BLaER1 (cell line): ENCODE measurements at regions not wholly inside any gene's neighbourhood (a gene's known extent, or its start where the extent isn't known, plus 50 kb on each side); places are given as distances from the start of the nearest gene placed in this dataset.

Experiments used
- H3K27ac ChIP-seq: shearing (Covaris generic); formaldehyde crosslinking; 2 replicates; pipeline ENCODE4 v1.8.1; 2022
- H3K27me3 ChIP-seq: shearing (Covaris generic); formaldehyde crosslinking; 2 replicates; pipeline ENCODE4 v1.8.1; 2022
- H3K36me3 ChIP-seq: shearing (Covaris generic); formaldehyde crosslinking; 2 replicates; pipeline ENCODE4 v1.8.1; 2022
- H3K4me1 ChIP-seq: shearing (Covaris generic); formaldehyde crosslinking; 2 replicates; pipeline ENCODE4 v1.8.1; 2022
- H3K4me2 ChIP-seq: shearing (Covaris generic); formaldehyde crosslinking; 2 replicates; pipeline ENCODE4 v1.8.1; 2022
- H3K4me3 ChIP-seq: shearing (Covaris generic); formaldehyde crosslinking; 2 replicates; pipeline ENCODE4 v1.8.1; 2022
- H3K9ac ChIP-seq: shearing (Covaris generic); formaldehyde crosslinking; 2 replicates; pipeline ENCODE4 v1.8.1; 2022
- H3K9me3 ChIP-seq: shearing (Covaris generic); formaldehyde crosslinking; 2 replicates; pipeline ENCODE4 v1.8.1; 2022
- H4K20me1 ChIP-seq: shearing (Covaris generic); formaldehyde crosslinking; 2 replicates; pipeline ENCODE4 v1.8.1; 2022
- Cebpa-rat ChIP-seq: shearing (Covaris generic); IDR thresholded peaks from 2 replicates; pipeline ENCODE4 v1.8.1; 2022

- no peaks in the 10 kb centered on the region for H3K27me3 ChIP-seq
- H3K27ac ChIP-seq: no peak overlapping the region
- no peaks in the 10 kb centered on the region for H3K9me3 ChIP-seq
- no peak overlapping the region for H3K4me3 ChIP-seq
- no peaks in the 10 kb centered on the region for H3K4me1 ChIP-seq
- no peak overlapping the region for H3K9ac ChIP-seq
- no peaks in the 10 kb centered on the region for H3K36me3 ChIP-seq
- no peaks in the 10 kb centered on the region for H4K20me1 ChIP-seq
- no peak overlapping the region for H3K4me2 ChIP-seq
- no peak for TF ChIP-seq Cebpa-rat
Observed at GRCh38 chr1:17946434-17946833, 161.2 kb upstream of the IGSF21 start.

DNA sequence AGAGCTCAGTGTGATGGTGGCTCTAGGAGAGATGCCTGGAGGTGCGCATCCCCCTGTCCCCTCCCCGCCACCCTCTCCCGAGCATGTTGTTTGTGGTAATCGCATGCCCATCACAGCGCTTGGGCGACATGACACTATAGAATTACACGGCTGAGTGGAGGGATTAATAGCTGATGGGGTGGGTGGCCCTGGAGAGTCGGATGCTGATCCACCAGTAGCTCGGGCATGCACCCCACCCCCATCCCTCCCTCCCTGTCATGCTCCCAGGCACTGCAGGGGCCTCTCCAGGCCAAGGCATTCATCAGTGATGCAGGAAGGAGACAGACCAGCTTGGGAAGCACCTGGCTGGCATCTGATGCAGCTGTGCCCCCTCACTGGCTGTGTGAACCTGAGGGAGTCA, 159.0 kb upstream of the IGSF21 start:
- Histone ChIP-seq H4K20me1 (no peaks in the 10 kb centered on the region), H3K27me3 (no peaks in the 10 kb centered on the region), H3K36me3 (no peaks in the 10 kb centered on the region), H3K9me3 (no peaks in the 10 kb centered on the region), H3K4me2 (no peak overlapping the region), H3K27ac (no peak overlapping the region), H3K4me3 (no peak overlapping the region), H3K4me1 (no peaks in the 10 kb centered on the region), H3K9ac (no peak overlapping the region)
- no peak for TF ChIP-seq Cebpa-rat

DNA sequence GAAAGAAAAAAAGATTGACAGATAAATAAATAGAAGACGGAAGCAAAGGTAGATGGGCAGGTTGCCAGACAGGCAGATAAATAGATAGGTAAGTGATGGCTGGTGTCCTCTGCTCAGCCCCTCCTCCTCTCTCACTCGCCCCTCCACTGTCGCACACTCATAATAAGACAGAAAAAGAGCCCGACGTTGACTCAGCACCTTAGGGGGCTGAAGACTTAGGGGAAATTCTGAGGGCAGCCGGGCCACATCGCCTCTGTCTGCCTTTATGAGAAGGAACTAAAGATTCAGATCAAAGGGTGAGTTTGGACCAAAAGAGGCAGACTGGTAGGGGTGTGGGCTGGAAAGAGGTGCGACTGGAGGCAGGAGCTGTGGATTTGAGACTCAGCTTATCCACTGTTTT, 158.1 kb upstream of the IGSF21 start:
- no peak for TF ChIP-seq Cebpa-rat
- H4K20me1 ChIP-seq: no peaks in the 10 kb centered on the region
- no peak overlapping the region for H3K4me2 ChIP-seq
- H3K4me3 ChIP-seq: no peak overlapping the region
- no peaks in the 10 kb centered on the region for H3K27me3 ChIP-seq
- H3K27ac ChIP-seq: no peak overlapping the region
- no peaks in the 10 kb centered on the region for H3K4me1 ChIP-seq
- H3K9ac ChIP-seq: no peak overlapping the region
- H3K36me3 ChIP-seq: no peaks in the 10 kb centered on the region
- H3K9me3 ChIP-seq: no peaks in the 10 kb centered on the region

- no peaks in the 10 kb centered on the region for H3K36me3 ChIP-seq
- H3K9ac ChIP-seq: no peak overlapping the region
- TF ChIP-seq Cebpa-rat: no peak
- H3K27me3 ChIP-seq: no peaks in the 10 kb centered on the region
- no peaks in the 10 kb centered on the region for H3K9me3 ChIP-seq
- peaks cover 7% of the 10 kb centered on the region for H3K4me1 ChIP-seq
- H4K20me1 ChIP-seq: no peaks in the 10 kb centered on the region
- H3K27ac ChIP-seq: no peak overlapping the region
- no peak overlapping the region for H3K4me2 ChIP-seq
- H3K4me3 ChIP-seq: no peak overlapping the region
Observed at GRCh38 chr1:17950728-17951127, 156.9 kb upstream of the IGSF21 start.

DNA sequence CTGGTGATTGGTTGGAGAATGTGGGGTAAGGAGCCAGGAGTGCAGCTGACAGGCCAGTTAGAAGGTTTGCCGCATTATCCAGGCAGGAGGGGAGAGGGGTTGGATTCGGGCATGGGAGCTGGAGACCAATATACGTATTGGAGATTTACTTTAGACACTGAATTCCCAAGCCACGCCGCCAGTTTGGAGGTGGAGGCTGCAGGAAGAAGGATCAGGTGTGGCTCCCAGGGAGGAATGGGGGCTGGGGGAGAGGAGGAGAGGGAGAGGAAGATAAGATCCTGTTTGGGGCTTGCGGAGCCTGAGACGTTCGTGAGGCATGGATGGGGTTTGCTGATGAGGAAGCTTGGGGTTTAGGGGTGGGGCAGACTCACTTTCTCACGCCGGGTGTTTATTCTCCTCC, 155.1 kb upstream of the IGSF21 start:
- Histone ChIP-seq H3K36me3 (no peaks in the 10 kb centered on the region), H3K4me1 (peaks cover 15% of the 10 kb centered on the region), H3K4me3 (no peak overlapping the region), H4K20me1 (no peaks in the 10 kb centered on the region), H3K27me3 (no peaks in the 10 kb centered on the region), H3K9ac (no peak overlapping the region), H3K27ac (no peak overlapping the region), H3K9me3 (no peaks in the 10 kb centered on the region), H3K4me2 (no peak overlapping the region)
- no peak for TF ChIP-seq Cebpa-rat

DNA sequence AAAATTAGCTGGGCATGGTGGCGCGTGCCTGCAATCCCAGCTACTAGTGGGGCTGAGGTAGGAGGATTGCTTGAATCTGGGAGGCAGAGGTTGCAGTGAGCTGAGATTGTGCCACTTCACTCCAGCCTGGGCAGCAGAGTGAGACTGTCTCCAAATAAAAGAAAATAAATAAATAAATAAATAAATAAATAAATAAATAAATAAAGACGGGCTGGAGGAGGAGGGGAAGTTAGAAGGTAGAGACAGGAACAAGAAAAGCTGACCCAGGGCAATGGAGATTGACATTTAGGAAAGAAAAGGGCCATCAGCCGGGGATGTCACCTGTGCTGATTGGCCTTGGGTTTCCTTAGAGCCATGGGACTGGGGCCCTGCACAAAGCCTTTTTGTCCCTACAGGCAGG, 153.7 kb upstream of the IGSF21 start:
- no peaks in the 10 kb centered on the region for H4K20me1 ChIP-seq
- no peaks in the 10 kb centered on the region for H3K27me3 ChIP-seq
- H3K9me3 ChIP-seq: no peaks in the 10 kb centered on the region
- no peak for TF ChIP-seq Cebpa-rat
- H3K36me3 ChIP-seq: no peaks in the 10 kb centered on the region
- H3K4me3 ChIP-seq: no peak overlapping the region
- H3K27ac ChIP-seq: no peak overlapping the region
- no peak overlapping the region for H3K9ac ChIP-seq
- peaks cover 29% of the 10 kb centered on the region for H3K4me1 ChIP-seq
- H3K4me2 ChIP-seq: no peak overlapping the region

- Histone ChIP-seq H3K4me1 (peaks cover 36% of the 10 kb centered on the region), H4K20me1 (no peaks in the 10 kb centered on the region), H3K27ac (peak overlapping the region; percentile 48; the same call in 1 of the 2 replicates), H3K9me3 (no peaks in the 10 kb centered on the region), H3K27me3 (no peaks in the 10 kb centered on the region), H3K36me3 (no peaks in the 10 kb centered on the region), H3K9ac (no peak overlapping the region), H3K4me2 (peak overlapping the region; percentile 50), H3K4me3 (no peak overlapping the region)
- no peak for TF ChIP-seq Cebpa-rat
Observed at GRCh38 chr1:17955302-17956285, 152.0 kb upstream of the IGSF21 start.

DNA sequence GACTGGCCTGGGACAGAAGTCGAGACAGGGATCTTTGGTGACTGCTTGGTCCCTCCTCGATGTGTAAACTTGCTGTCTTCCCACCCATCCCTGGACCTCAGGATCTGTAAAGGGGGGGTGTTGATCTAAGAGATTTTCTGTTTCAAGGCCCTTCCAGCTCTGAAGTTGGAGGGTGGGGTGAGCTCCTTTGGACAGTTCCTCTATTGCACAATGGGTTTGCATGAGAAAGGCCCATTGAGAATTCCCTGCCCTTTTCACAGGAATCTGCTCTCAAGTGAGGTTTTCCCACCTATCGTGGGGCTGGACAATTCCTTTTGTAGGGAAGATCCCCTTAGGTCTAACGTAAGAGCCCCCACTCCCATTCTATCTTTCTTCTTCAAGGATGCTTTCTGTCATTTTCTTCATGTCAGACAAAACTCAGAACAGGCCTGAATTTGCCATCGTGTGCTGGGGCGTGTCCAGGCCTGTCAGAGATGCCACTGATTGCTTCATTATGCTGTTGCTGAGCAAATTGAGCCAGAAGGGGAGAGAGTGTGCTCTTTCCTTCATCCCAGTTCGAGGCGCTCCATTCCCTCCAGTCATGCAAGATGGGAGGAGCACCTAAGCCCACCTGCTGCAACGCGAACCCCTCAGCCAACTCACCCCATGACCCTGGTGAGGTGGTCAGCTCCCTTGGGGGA, 149.9 kb upstream of the IGSF21 start:
- Histone ChIP-seq H3K4me2 (peak overlapping the region; percentile 61; the same call in 1 of the 2 replicates), H3K9ac (no peak overlapping the region)
- TF ChIP-seq Cebpa-rat: peak; percentile 54; the same call in 1 of the 2 replicates

GRCh38 chr1:17958704-17959103, 148.9 kb upstream of the IGSF21 start:
- no peaks in the 10 kb centered on the region for H3K36me3 ChIP-seq
- H3K4me3 ChIP-seq: no peak overlapping the region
- H3K4me2 ChIP-seq: peak overlapping the region; percentile 61
- H3K9ac ChIP-seq: no peak overlapping the region
- H4K20me1 ChIP-seq: no peaks in the 10 kb centered on the region
- peaks cover 36% of the 10 kb centered on the region for H3K4me1 ChIP-seq
- no peaks in the 10 kb centered on the region for H3K27me3 ChIP-seq
- H3K9me3 ChIP-seq: no peaks in the 10 kb centered on the region
- peak overlapping the region; percentile 24 for H3K27ac ChIP-seq
- TF ChIP-seq Cebpa-rat: no peak

More for the DNA sequence above, 149.9 kb upstream of the IGSF21 start:
- Histone ChIP-seq H4K20me1 (no peaks in the 10 kb centered on the region), H3K27me3 (no peaks in the 10 kb centered on the region), H3K4me1 (peaks cover 36% of the 10 kb centered on the region), H3K9me3 (no peaks in the 10 kb centered on the region), H3K4me3 (no peak overlapping the region), H3K36me3 (no peaks in the 10 kb centered on the region), H3K27ac (no peak overlapping the region)

- no peaks in the 10 kb centered on the region for H3K9me3 ChIP-seq
- no peaks in the 10 kb centered on the region for H3K27me3 ChIP-seq
- H3K9ac ChIP-seq: no peak overlapping the region
- no peaks in the 10 kb centered on the region for H4K20me1 ChIP-seq
- H3K4me1 ChIP-seq: peaks cover 20% of the 10 kb centered on the region
- no peak for TF ChIP-seq Cebpa-rat
- no peak overlapping the region for H3K27ac ChIP-seq
- H3K4me2 ChIP-seq: no peak overlapping the region
- H3K4me3 ChIP-seq: no peak overlapping the region
- H3K36me3 ChIP-seq: no peaks in the 10 kb centered on the region
Observed at GRCh38 chr1:17963513-17963912, 144.1 kb upstream of the IGSF21 start.
